ENCODE measurements at regions not wholly inside any gene's neighbourhood (a gene's known extent, or its start where the extent isn't known, plus 50 kb on each side); places are given as distances from the start of the nearest gene placed in this dataset.

DNA sequence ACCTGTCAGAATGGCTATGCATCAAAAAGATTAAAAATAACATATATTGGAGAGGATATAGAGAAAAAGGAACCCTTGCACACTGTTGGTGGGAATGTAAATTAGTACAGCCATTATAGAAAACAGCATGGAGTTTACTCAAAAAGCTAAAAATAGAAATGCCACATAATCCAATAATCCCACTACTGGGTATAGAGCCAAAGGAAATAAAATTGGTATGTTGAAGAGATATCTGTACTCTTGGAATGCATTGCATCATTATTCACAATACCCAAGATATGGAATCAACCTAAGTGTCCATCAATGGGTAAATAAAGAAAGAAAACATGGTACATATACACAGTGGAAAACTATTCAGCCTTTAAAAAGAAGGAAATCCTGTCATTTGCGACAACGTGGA is 77.2 kb downstream of the C1D start:
- no peak for DNase-seq (ENCODE audit: low read depth)
- TF ChIP-seq, protein P1, sequence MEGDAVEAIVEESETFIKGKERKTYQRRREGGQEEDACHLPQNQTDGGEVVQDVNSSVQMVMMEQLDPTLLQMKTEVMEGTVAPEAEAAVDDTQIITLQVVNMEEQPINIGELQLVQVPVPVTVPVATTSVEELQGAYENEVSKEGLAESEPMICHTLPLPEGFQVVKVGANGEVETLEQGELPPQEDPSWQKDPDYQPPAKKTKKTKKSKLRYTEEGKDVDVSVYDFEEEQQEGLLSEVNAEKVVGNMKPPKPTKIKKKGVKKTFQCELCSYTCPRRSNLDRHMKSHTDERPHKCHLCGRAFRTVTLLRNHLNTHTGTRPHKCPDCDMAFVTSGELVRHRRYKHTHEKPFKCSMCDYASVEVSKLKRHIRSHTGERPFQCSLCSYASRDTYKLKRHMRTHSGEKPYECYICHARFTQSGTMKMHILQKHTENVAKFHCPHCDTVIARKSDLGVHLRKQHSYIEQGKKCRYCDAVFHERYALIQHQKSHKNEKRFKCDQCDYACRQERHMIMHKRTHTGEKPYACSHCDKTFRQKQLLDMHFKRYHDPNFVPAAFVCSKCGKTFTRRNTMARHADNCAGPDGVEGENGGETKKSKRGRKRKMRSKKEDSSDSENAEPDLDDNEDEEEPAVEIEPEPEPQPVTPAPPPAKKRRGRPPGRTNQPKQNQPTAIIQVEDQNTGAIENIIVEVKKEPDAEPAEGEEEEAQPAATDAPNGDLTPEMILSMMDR (IDR thresholded peaks at IDR 0.05; ENCODE audit: control insufficient read depth, extremely low read depth, insufficient read depth): no peak
- no peak overlapping the region for H3K4me3 ChIP-seq (ENCODE audit: low read depth, low read length)

DNA sequence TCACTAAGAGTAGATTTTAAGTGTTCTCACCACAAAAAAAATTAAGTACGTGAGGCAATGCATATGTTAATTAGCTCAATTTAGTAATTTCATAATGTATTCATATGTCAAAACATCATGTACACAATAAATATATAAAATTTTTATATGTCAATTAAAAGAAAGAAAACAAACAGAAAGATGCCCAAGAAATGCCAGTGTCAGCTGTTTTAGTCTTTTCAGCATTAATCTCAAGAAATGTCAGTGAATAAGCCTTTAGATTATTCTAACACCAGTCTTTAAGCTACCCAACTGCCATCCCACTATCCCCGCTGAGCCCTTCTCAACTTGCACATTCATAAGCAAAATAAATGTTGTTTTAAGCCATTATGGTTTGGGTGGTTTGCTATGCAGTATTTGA is 76.5 kb downstream of the C1D start:
- DNase-seq (ENCODE audit: low read depth): no peak
- no peak overlapping the region for H3K4me3 ChIP-seq (ENCODE audit: low read depth, low read length)
- TF ChIP-seq, protein P1 (IDR thresholded peaks at IDR 0.05; ENCODE audit: control insufficient read depth, extremely low read depth, insufficient read depth): no peak
